PC-9 (cell line): ENCODE measurements at regions not wholly inside any gene's neighbourhood (a gene's known extent, or its start where the extent isn't known, plus 50 kb on each side); places are given as distances from the start of the nearest gene placed in this dataset.
"Not testable (repeated sequence)": the region's sequence is repeated elsewhere in the genome, so short reads cannot be mapped to it uniquely, and the experiment has no call there.

Experiments
- BruUV-seq: library from RNA; stranded (reverse); fragments of 400-500 nt; replicated peaks from 2 replicates; lab custom pipeline; 2021; lab: Mats Ljungman, UMichigan
- CTCF ChIA-PET: fragments of 300-600 bp; sonication (Branson Sonifier 250); formaldehyde crosslinking; loops from one replicate; lab custom pipeline; 2022; ENCODE audit warnings: antibody characterized with exemption; lab: Charles Lee
- POLR2A ChIA-PET: fragments of 300-600 bp; sonication (Branson Sonifier 250); formaldehyde crosslinking; loops from one replicate; lab custom pipeline; 2022; ENCODE audit warnings: antibody characterized with exemption; ENCODE audit not compliant: unreplicated experiment; lab: Charles Lee
- DNase-seq, 2 experiments: peaks; one replicate each; pipeline versions ENCODE4 v3.0.0 to v3.0.0-alpha.2; 2015 to 2022; ENCODE audit warnings: mixed read lengths in 1 of 2
- H2AFZ ChIP-seq: fragments of 200-600 bp; sonication (generic); 2 replicates; pipeline ENCODE4 v1.8.1; 2017; ENCODE audit warnings: antibody characterized with exemption
- H3F3A ChIP-seq: fragments of 200-600 bp; sonication (generic); 2 replicates; pipeline ENCODE4 v1.8.1; 2017; ENCODE audit warnings: antibody characterized with exemption, mild to moderate bottlenecking, low read depth; ENCODE audit not compliant: insufficient read depth
- H3K27ac ChIP-seq: fragments of 200-600 bp; sonication (generic); 2 replicates; pipeline ENCODE4 v1.6.1; 2016; ENCODE audit warnings: mixed run types
- H3K27me3 ChIP-seq: fragments of 200-600 bp; sonication (generic); 2 replicates; pipeline ENCODE4 v1.6.1; 2016; ENCODE audit warnings: low read depth, mixed run types; ENCODE audit not compliant: insufficient read depth
- H3K36me3 ChIP-seq: fragments of 200-600 bp; sonication (generic); 2 replicates; pipeline ENCODE4 v1.6.1; 2016; ENCODE audit warnings: low read depth, mixed run types
- H3K4me1 ChIP-seq: fragments of 200-600 bp; sonication (generic); replicated peaks from 2 replicates; pipeline ENCODE4 v1.6.1; 2016; ENCODE audit warnings: mixed run types; ENCODE audit not compliant: insufficient read depth
- H3K4me2 ChIP-seq: fragments of 200-600 bp; sonication (generic); 2 replicates; pipeline ENCODE4 v1.6.1; 2017; ENCODE audit warnings: mixed run types
- H3K4me3 ChIP-seq: fragments of 200-600 bp; sonication (generic); 2 replicates; pipeline ENCODE4 v1.6.1; 2016; ENCODE audit warnings: mixed run types
- H3K79me2 ChIP-seq: fragments of 200-600 bp; sonication (generic); 2 replicates; pipeline ENCODE4 v1.6.1; 2017; ENCODE audit warnings: low read depth, mixed run types
- H3K9me2 ChIP-seq: fragments of 200-600 bp; sonication (generic); 2 replicates; pipeline ENCODE4 v1.8.1; 2017; ENCODE audit warnings: mild to moderate bottlenecking; ENCODE audit not compliant: insufficient read depth
- H3K9me3 ChIP-seq: fragments of 200-600 bp; sonication (generic); 2 replicates; pipeline ENCODE4 v1.8.1; 2016; ENCODE audit warnings: low read depth; ENCODE audit not compliant: insufficient read depth
- H4K20me1 ChIP-seq: fragments of 200-600 bp; sonication (generic); 2 replicates; pipeline ENCODE4 v1.8.1; 2017; ENCODE audit not compliant: insufficient read depth
- intact Hi-C: fragments of 100-400 bp; cut with micrococcal nuclease; formaldehyde crosslinking; loops from one replicate; pipeline ENCODE4 v1.10.0; 2022; ENCODE audit not compliant: unreplicated experiment

GRCh38 chr9:39811615-39812014 lies 456.1 kb downstream of the SPATA31A1 start:
- not testable (repeated sequence) for H3K9me3 ChIP-seq
- peak in 1 of 2 experiments; percentile 0 for DNase-seq

GRCh38 chr9:39828457-39828856 lies 473.0 kb downstream of the SPATA31A1 start:
- H3K9me3 ChIP-seq, H3K79me2 ChIP-seq, H3K36me3 ChIP-seq, intact Hi-C loops, H3K9me2 ChIP-seq, H3K27ac ChIP-seq, H3K4me2 ChIP-seq, CTCF ChIA-PET, BruUV-seq, H2AFZ ChIP-seq, H3K27me3 ChIP-seq, H3K4me3 ChIP-seq, H3K4me1 ChIP-seq, POLR2A ChIA-PET, H4K20me1 ChIP-seq, DNase-seq, H3F3A ChIP-seq: not testable (repeated sequence)

More at GRCh38 chr9:39811615-39812014, 456.1 kb downstream of the SPATA31A1 start:
- H3K79me2 ChIP-seq, H3K4me1 ChIP-seq, BruUV-seq, H3K9me2 ChIP-seq, intact Hi-C loops, H3K27me3 ChIP-seq, H4K20me1 ChIP-seq, H3K36me3 ChIP-seq, H3K4me3 ChIP-seq, H3K27ac ChIP-seq, H3F3A ChIP-seq, H3K4me2 ChIP-seq, H2AFZ ChIP-seq, CTCF ChIA-PET, POLR2A ChIA-PET: not testable (repeated sequence)
